ENCODE measurements at regions not wholly inside any gene's neighbourhood (a gene's known extent, or its start where the extent isn't known, plus 50 kb on each side); places are given as distances from the start of the nearest gene placed in this dataset.

GRCh38 chr7:12485845-12486244 lies 82.2 kb upstream of the VWDE start:
- TF ChIP-seq CTCF (IDR thresholded peaks at IDR 0.05) (no peak), EP300 (IDR thresholded peaks at IDR 0.05) (no peak)

All from tibial nerve (tissue), 4 donors.